Right lobe of liver (tissue), 4 donors: ENCODE measurements at regions not wholly inside any gene's neighbourhood (a gene's known extent, or its start where the extent isn't known, plus 50 kb on each side); places are given as distances from the start of the nearest gene placed in this dataset.

Source experiments
- POLR2A ChIP-seq: fragments of 450-650 bp; IDR thresholded peaks from one replicate; pipeline ENCODE4 v1.6.1; 2017; ENCODE audit warnings: antibody characterized with exemption, mild to moderate bottlenecking
- TF ChIP-seq, protein P1 (sequence below), 4 donors: fragments of 200-600 bp in 3 of 4; fragments of 450-650 bp in 1 of 4; IDR thresholded peaks; one replicate each; pipeline versions ENCODE4 v1.5.1 to v1.8.0; 2016 to 2022; ENCODE audit warnings: antibody characterized with exemption in 4 of 4, mild to moderate bottlenecking in 2 of 4
- donor health status: DM: no; HTN: no; CAD: no.
- donor health status: DM: no; HTN: no; CAD: no.
- donor health status: DM: no; HTN: yes; CAD: no.

DNA sequence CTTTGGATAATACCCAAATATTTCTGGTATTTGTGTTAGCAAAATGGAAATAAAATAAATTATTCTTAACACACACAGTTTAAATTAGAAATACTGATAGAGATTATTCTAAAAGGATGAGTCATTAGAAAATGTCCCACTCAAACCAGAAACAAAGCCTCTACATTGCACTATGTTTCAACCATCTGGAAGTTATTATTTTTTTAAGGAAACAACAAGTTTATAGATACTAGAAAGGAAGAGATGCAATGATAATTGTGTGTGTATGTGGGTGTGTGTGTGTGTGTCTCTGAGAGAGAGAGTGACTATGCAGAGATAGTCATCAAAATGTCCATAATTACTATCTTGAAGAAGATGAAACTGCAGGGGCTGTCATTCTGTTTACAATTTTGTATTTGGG, 1340.5 kb downstream of the ROBO1 start:
- TF ChIP-seq, protein P1, sequence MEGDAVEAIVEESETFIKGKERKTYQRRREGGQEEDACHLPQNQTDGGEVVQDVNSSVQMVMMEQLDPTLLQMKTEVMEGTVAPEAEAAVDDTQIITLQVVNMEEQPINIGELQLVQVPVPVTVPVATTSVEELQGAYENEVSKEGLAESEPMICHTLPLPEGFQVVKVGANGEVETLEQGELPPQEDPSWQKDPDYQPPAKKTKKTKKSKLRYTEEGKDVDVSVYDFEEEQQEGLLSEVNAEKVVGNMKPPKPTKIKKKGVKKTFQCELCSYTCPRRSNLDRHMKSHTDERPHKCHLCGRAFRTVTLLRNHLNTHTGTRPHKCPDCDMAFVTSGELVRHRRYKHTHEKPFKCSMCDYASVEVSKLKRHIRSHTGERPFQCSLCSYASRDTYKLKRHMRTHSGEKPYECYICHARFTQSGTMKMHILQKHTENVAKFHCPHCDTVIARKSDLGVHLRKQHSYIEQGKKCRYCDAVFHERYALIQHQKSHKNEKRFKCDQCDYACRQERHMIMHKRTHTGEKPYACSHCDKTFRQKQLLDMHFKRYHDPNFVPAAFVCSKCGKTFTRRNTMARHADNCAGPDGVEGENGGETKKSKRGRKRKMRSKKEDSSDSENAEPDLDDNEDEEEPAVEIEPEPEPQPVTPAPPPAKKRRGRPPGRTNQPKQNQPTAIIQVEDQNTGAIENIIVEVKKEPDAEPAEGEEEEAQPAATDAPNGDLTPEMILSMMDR (IDR thresholded peaks at IDR 0.05) = no peak
- TF ChIP-seq POLR2A = no peak
